ENCODE measurements at regions not wholly inside any gene's neighbourhood (a gene's known extent, or its start where the extent isn't known, plus 50 kb on each side); places are given as distances from the start of the nearest gene placed in this dataset.

DNA sequence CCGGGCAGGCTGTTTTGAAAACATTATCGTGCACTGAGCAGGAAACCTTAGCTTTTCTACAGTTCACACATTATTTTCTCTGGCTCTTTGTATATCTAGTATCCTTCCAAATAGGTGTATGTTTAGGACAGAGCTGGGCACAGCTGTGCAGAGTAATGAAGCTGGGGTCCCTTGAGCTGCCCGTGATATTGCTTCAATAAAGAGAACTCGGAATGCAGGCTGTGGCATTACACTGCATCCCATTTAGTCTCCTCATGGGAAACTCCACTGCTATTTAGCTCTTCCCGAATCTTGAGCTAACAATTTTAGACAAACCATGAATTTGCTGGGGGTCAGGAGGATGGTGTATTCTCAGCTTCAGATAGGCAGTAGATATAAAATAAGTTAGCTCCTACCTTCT lies 348.3 kb downstream of the ACTR3B start:
- TF ChIP-seq, protein P1, sequence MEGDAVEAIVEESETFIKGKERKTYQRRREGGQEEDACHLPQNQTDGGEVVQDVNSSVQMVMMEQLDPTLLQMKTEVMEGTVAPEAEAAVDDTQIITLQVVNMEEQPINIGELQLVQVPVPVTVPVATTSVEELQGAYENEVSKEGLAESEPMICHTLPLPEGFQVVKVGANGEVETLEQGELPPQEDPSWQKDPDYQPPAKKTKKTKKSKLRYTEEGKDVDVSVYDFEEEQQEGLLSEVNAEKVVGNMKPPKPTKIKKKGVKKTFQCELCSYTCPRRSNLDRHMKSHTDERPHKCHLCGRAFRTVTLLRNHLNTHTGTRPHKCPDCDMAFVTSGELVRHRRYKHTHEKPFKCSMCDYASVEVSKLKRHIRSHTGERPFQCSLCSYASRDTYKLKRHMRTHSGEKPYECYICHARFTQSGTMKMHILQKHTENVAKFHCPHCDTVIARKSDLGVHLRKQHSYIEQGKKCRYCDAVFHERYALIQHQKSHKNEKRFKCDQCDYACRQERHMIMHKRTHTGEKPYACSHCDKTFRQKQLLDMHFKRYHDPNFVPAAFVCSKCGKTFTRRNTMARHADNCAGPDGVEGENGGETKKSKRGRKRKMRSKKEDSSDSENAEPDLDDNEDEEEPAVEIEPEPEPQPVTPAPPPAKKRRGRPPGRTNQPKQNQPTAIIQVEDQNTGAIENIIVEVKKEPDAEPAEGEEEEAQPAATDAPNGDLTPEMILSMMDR (IDR thresholded peaks at IDR 0.05): no peak
- no peak for TF ChIP-seq POLR2AphosphoS5 (IDR thresholded peaks at IDR 0.05)
